Right lobe of liver (tissue), 6 donors: ENCODE measurements at regions not wholly inside any gene's neighbourhood (a gene's known extent, or its start where the extent isn't known, plus 50 kb on each side); places are given as distances from the start of the nearest gene placed in this dataset.

ENCODE experiments used
- ATAC-seq, 4 donors: fragments of 200-7000 bp; cut with Tn5 transposase; one replicate each; pipeline ENCODE4 v1.9.1; 2020; ENCODE audit warnings: mild to moderate bottlenecking in 4 of 4, moderate library complexity in 4 of 4
- DNase-seq, 3 donors: peaks; one replicate each; pipeline ENCODE4 v3.0.0-alpha.2; 2020
- H3K27ac ChIP-seq, 3 donors: fragments of 200-600 bp; one replicate each; pipeline ENCODE4 v1.8.0; 2022
- H3K27me3 ChIP-seq, 2 donors: fragments of 200-600 bp; one replicate each; pipeline ENCODE4 v1.8.0; 2022
- H3K36me3 ChIP-seq, 4 donors: fragments of 200-600 bp; sonication (generic) in 1 of 4; one replicate each; pipeline versions ENCODE4 v1.5.1 to v1.8.0; 2017 to 2022; ENCODE audit warnings: control low read depth in 1 of 4
- H3K4me1 ChIP-seq, 4 donors: fragments of 200-600 bp; sonication (generic) in 1 of 4; one replicate each; pipeline versions ENCODE4 v1.5.1 to v1.8.0; 2017 to 2022; ENCODE audit warnings: control low read depth in 1 of 4
- H3K4me3 ChIP-seq, 3 donors: fragments of 200-600 bp; one replicate each; pipeline ENCODE4 v1.8.0; 2022
- H3K9me3 ChIP-seq, 4 donors: fragments of 200-600 bp; sonication (generic) in 1 of 4; one replicate each; pipeline versions ENCODE4 v1.5.1 to v1.8.0; 2017 to 2022; ENCODE audit warnings: control low read depth in 1 of 4
- CTCF ChIP-seq, 4 donors: fragments of 200-600 bp in 3 of 4; fragments of 450-650 bp in 1 of 4; IDR thresholded peaks; one replicate each; pipeline versions ENCODE4 v1.5.1 to v1.8.0; 2016 to 2022; ENCODE audit warnings: antibody characterized with exemption in 4 of 4, mild to moderate bottlenecking in 2 of 4
- POLR2A ChIP-seq: fragments of 450-650 bp; IDR thresholded peaks from one replicate; pipeline ENCODE4 v1.6.1; 2017; ENCODE audit warnings: antibody characterized with exemption, mild to moderate bottlenecking
- whole genome bisulfite sequencing: methylation state at CpG from one replicate; pipeline ENCODE4 v1.1.6; 2018; ENCODE audit warnings: low coverage, low lambda C conversion rate; ENCODE audit not compliant: insufficient coverage; ENCODE audit errors: missing lambda C conversion rate; 5-methylcytosine and 5-hydroxymethylcytosine counted together
- intact Hi-C, 2 donors: fragments of 100-400 bp; cut with DNase I; formaldehyde crosslinking; loops; one replicate each; pipeline versions ENCODE4 v1.11.2 to v1.14.1; 2022
- donor health status: DM: no; HTN: yes; CAD: no.
- donor health status: DM: no; HTN: no; CAD: no.
- donor health status: DM: no; HTN: no; CAD: no.
- donor health status: DM: no; HTN: yes; CAD: no.
- donor health status: DM: no; HTN: yes; CAD: no.

- intact Hi-C loops, result no loop called here
- no peak for DNase-seq
Measured at GRCh38 chr2:17162713-17163112, 355.5 kb downstream of the RAD51AP2 start.

GRCh38 chr2:17160594-17160993 is 357.6 kb downstream of the RAD51AP2 start:
- H3K27ac ChIP-seq, result no peak overlapping the region
- no peaks in the 10 kb centered on the region for H3K36me3 ChIP-seq
- intact Hi-C loops, result no loop called here
- ATAC-seq (no peak), DNase-seq (no peak)
- no peaks in the 10 kb centered on the region for H3K27me3 ChIP-seq
- no peak overlapping the region for H3K4me3 ChIP-seq
- H3K4me1 ChIP-seq, result no peaks in the 10 kb centered on the region
- H3K9me3 ChIP-seq, result no peaks in the 10 kb centered on the region
- no CpG with 5 or more reads among the region's 1 CpG for WGBS
- TF ChIP-seq CTCF (IDR thresholded peaks at IDR 0.05), result no peak
- no peak for TF ChIP-seq POLR2A

More at GRCh38 chr2:17162713-17163112, 355.5 kb downstream of the RAD51AP2 start:
- 31% methylated on average over 2 of the region's 2 CpGs for WGBS
- H3K27me3 ChIP-seq, result no peaks in the 10 kb centered on the region
- no peaks in the 10 kb centered on the region for H3K4me1 ChIP-seq
- no peak overlapping the region for H3K27ac ChIP-seq
- H3K4me3 ChIP-seq, result no peak overlapping the region
- ATAC-seq, result no peak
- TF ChIP-seq CTCF (IDR thresholded peaks at IDR 0.05), result no peak
- H3K9me3 ChIP-seq, result no peaks in the 10 kb centered on the region
- H3K36me3 ChIP-seq, result no peaks in the 10 kb centered on the region

GRCh38 chr2:17156086-17156485 is 362.2 kb downstream of the RAD51AP2 start:
- Histone ChIP-seq H3K27me3 (no peaks in the 10 kb centered on the region), H3K27ac (no peak overlapping the region), H3K4me1 (no peaks in the 10 kb centered on the region), H3K36me3 (no peaks in the 10 kb centered on the region), H3K9me3 (no peaks in the 10 kb centered on the region), H3K4me3 (no peak overlapping the region)
- ATAC-seq, result no peak
- TF ChIP-seq CTCF (IDR thresholded peaks at IDR 0.05) (no peak), POLR2A (no peak)
- intact Hi-C loops, result loop anchor here in 1 of 2 donors (10.0 kb wide), 1 partner anchor 381 kb away; no protein-coding TSS in a partner anchor
- 66% methylated on average over 2 of the region's 2 CpGs for WGBS
- no peak for DNase-seq

GRCh38 chr2:17149945-17150344 is 368.3 kb downstream of the RAD51AP2 start:
- Histone ChIP-seq H3K27ac (no peak overlapping the region), H3K4me3 (no peak overlapping the region), H3K9me3 (no peaks in the 10 kb centered on the region), H3K36me3 (no peaks in the 10 kb centered on the region), H3K4me1 (no peaks in the 10 kb centered on the region), H3K27me3 (no peaks in the 10 kb centered on the region)
- intact Hi-C loops, result loop anchor here in 1 of 2 donors (10.0 kb wide), 1 partner anchor 375 kb away; no protein-coding TSS in a partner anchor
- no peak for ATAC-seq
- TF ChIP-seq CTCF (IDR thresholded peaks at IDR 0.05) (no peak), POLR2A (no peak)
- no peak for DNase-seq
- WGBS, result 58% methylated on average over 4 of the region's 4 CpGs
